ENCODE measurements at regions not wholly inside any gene's neighbourhood (a gene's known extent, or its start where the extent isn't known, plus 50 kb on each side); places are given as distances from the start of the nearest gene placed in this dataset.

- no peak for DNase-seq (ENCODE audit: extremely low read depth, low read depth)
- no peak for TF ChIP-seq CTCF (IDR thresholded peaks at IDR 0.05; ENCODE audit: low read depth, low read length)
These were observed 375.9 kb downstream of the NXPH1 start for GRCh38 chr7:8809320-8809719.

GRCh38 chr7:8817448-8818036 is 384.1 kb downstream of the NXPH1 start:
- no peak for TF ChIP-seq CTCF (IDR thresholded peaks at IDR 0.05; ENCODE audit: low read depth, low read length)
- no peak for DNase-seq (ENCODE audit: extremely low read depth, low read depth)

- no peak for DNase-seq (ENCODE audit: extremely low read depth, low read depth)
- TF ChIP-seq CTCF (IDR thresholded peaks at IDR 0.05; ENCODE audit: low read depth, low read length) = no peak
These were observed 385.0 kb downstream of the NXPH1 start for GRCh38 chr7:8818406-8818805.

- DNase-seq (ENCODE audit: extremely low read depth, low read depth) = no peak
- no peak for TF ChIP-seq CTCF (IDR thresholded peaks at IDR 0.05; ENCODE audit: low read depth, low read length)
These were observed 389.2 kb downstream of the NXPH1 start for GRCh38 chr7:8822595-8822994.

DNA sequence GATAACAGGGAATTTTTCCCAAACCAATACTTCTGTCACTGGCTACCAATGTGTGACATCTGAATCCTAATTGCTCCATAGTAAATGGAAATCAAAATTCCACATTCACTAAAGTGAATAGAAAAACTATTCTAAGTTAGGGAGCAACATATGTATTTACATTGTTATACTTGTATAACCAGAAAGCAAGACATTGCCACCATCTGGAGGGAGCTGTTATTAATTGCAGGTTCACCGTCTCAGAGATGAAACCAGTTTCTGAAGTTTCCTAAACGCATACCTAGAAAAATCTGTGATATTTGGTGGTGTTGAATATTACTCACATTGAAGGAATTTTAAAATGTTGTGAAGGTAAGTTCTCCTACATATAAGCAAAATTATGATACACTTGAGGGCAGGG is 390.1 kb downstream of the NXPH1 start:
- no peak for TF ChIP-seq CTCF (IDR thresholded peaks at IDR 0.05; ENCODE audit: low read depth, low read length)
- no peak for DNase-seq (ENCODE audit: extremely low read depth, low read depth)

- no peak for DNase-seq (ENCODE audit: extremely low read depth, low read depth)
- no peak for TF ChIP-seq CTCF (IDR thresholded peaks at IDR 0.05; ENCODE audit: low read depth, low read length)
These were observed 393.9 kb downstream of the NXPH1 start for GRCh38 chr7:8827329-8827728.

DNA sequence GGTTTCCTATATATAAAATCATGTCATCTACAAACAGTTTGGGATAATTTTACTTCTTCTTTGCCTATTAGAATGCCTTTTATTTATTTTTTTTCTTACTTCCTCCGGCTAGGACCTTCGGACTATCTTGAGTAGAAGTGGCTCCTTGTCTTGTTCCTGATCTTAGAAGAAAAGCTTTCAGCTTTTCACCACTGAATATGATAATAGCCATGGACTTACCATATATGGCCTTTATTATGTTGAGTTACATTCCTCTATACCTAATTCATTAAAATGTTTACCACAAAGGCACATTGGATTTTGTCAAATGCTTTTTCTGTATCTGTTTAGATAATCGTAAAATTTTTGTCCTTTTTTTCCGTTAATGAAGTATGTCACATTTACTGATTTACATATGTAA is 395.7 kb downstream of the NXPH1 start:
- no peak for TF ChIP-seq CTCF (IDR thresholded peaks at IDR 0.05; ENCODE audit: low read depth, low read length)
- DNase-seq (ENCODE audit: extremely low read depth, low read depth) = no peak
